Erythroblast (primary cell): ENCODE measurements at regions not wholly inside any gene's neighbourhood (a gene's known extent, or its start where the extent isn't known, plus 50 kb on each side); places are given as distances from the start of the nearest gene placed in this dataset.
"Not testable (repeated sequence)": the region's sequence is repeated elsewhere in the genome, so short reads cannot be mapped to it uniquely, and the experiment has no call there.

ENCODE experiments used
- DNase-seq, 2 experiments: peaks; one replicate each; lab custom pipeline; 2025; lab: John Stamatoyannopoulos, UW
- GATA1 ChIP-seq: IDR thresholded peaks from 2 replicates; pipeline ENCODE4 v1.6.1; 2011; ENCODE audit warnings: low read depth, mild to moderate bottlenecking, control low read depth, low read length, moderate library complexity
- POLR2A ChIP-seq: IDR thresholded peaks from 2 replicates; pipeline ENCODE4 v1.6.1; 2011; ENCODE audit warnings: mild to moderate bottlenecking, low read length

DNA sequence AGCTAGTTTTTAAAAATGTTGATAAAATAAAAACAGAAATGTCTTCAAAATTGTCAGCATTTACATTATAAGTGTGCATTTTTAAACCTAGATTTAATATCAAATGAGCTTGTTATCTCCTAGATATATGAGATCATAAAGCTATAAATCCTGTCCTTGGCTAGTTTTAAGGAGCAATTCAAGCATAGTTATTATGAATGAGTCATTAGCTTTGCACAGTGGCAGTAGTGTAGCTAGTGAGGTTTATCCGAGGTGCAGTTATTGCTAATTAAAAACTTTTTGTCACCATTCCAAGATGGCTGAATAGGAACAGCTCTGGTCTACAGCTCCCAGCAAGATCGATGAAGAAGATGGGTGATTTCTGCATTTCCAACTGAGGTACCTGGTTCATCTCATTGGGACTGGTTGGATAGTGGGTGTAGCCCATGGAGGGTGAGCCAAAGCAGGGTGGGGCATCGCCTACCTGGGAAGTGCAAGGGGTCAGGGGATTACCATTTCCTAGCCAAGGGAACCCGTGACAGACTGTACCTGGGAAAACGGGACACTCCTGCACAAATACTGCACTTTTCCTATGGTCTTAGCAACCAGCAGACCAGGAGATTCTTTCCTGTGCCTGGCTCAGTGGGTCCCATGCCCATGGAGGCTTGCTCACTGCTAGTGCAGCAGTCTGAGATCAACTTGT is 108.8 kb upstream of the SYNCRIP start:
- no peak for DNase-seq
- TF ChIP-seq GATA1 (no peak), POLR2A (no peak)

DNA sequence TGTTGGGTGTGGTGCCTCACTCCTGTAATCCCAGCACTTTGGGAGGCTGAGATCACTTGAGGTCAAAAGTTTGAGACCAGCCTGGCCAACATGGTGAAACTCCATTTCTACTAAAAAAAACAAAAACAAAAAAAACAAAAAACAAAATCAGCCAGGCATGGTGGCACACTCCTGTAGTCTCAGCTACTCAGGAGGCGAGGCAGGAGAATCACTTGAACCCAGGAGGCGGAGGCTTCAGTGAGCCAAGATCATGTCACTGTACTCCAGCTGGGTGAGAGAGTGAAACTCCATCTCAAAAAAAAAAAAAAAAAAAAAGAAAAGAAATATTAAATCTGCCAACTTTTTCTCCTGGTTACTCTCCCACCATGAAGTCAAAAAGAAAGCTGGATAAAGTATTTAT is 107.5 kb upstream of the SYNCRIP start:
- not testable (repeated sequence) for DNase-seq

DNA sequence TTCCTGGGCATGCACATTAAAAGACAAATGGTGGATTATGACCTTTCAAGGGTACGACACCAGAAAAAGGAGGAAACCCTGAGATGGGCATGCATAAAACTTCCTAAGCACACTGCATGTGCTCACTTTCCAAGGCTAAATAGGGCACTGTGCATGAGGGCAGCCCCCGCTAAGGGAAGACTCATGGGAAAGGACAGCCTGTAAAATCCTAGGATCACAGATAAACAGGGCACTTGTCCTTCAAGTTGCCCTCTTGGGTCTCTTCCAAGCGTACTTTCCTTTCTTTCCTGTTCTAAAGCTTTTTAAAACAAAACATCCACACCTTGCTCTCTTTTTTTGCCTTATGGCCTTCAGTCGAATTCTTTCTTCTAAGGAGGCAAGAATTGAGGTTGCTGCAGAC is 106.5 kb upstream of the SYNCRIP start:
- TF ChIP-seq GATA1, result no peak
- no peak for TF ChIP-seq POLR2A
- DNase-seq, result no peak

DNA sequence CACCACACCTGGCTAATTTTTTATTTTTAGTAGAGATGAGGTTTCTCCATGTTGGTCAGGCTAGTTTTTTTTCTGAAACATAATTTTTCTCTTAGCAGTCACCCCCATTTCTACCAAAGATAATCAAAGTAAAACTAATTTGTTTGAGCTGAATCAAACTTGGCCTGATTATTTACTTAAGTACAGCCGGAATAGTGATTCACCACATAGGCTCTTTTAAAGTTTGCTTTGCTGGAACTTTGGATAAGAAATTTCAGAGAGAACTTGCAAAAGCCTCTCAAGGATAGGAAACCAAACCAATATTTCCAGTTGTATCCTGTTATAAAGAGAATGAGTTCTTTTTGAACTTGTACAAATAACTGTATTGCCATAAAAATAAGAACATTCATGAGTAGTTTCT is 105.0 kb upstream of the SYNCRIP start:
- TF ChIP-seq GATA1, result no peak
- TF ChIP-seq POLR2A, result no peak
- DNase-seq, result no peak

DNA sequence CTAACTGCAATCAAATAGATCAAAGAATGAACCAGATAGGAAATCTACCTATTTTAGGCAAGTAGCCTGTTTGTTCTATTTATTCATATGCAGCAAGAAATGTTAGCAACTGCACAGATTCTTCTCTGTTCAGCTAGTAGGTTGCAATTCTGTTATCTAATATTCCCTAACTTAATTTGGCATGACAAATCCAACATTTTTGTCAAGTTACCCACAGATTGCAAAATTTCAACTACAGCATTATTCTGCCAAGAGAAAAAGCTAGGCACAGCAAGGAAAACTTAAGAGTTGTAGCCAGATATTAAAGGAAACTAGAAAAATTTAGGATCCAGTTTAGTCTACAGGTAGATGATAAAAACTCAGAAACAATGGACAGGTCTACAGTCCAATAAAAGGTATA is 104.4 kb upstream of the SYNCRIP start:
- TF ChIP-seq GATA1 (no peak), POLR2A (no peak)
- no peak for DNase-seq

DNA sequence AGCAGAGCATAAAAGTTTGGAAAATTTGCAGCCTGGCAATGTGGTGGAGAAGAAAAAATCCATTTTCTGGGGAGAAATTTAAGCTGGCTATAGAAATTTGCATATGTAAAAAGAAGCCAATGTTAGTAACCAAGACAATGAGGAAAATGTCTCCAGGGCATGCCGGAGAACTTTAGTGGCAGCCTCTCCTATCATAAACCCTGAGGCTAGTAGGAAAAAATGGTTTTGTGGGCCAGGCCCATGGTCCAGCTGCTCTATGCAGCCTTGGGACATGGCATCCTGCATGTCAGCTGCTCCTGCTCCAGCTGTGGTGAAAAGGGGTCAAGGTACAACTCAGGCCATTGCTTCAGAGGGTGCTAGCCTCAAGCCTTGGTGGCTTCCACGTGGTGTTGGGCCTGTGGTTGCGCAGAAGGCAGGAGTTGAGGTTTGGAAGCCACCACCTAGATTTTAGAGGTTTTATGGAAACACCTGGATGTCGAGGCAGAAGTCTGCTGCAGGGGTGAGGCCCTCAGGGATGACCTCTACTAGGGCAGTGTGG is 101.8 kb upstream of the SYNCRIP start:
- DNase-seq, result no peak

DNA sequence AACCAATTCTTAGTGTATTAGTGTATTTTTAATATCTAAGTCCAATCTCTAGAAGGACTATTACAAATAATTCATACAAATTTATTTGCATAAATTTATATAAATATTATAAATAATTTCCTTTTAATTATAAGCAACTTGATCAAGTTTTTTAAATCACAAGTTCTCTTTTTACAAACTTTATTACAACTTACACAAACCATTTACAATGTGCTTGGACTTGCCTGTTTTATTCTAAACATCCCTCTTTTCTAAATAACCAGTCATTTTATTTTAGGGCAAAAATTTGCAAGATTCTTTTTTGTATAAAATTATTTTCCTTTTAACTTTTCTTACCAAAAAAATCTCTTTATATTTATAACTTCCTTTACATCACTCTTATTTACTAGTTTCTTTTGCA is 83.5 kb upstream of the SYNCRIP start:
- TF ChIP-seq GATA1, result no peak
- TF ChIP-seq POLR2A, result no peak
- peak; percentile 2 to 16 for DNase-seq

More for the DNA sequence above, 101.8 kb upstream of the SYNCRIP start:
- no peak for TF ChIP-seq POLR2A
- no peak for TF ChIP-seq GATA1

DNA sequence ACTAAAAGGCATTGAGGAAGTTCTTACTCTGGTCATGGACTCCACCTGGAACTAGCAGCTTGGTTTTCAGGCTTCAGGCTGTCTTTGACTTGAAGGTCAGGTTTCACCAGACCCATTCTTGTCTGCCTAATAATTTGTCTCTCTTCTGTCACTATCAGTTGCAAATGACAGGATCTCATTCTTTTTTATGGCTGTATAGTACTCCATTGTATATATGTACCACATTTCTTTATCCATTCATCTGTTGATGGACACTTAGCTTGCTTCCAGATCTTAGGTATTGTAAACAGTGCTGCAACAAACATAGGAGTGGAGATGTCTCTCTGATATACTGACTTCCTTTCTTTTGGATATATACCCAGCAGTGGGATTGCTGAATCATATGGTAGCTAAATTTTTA is 73.1 kb upstream of the SYNCRIP start:
- TF ChIP-seq POLR2A (no peak), GATA1 (no peak)
- DNase-seq, result no peak

DNA sequence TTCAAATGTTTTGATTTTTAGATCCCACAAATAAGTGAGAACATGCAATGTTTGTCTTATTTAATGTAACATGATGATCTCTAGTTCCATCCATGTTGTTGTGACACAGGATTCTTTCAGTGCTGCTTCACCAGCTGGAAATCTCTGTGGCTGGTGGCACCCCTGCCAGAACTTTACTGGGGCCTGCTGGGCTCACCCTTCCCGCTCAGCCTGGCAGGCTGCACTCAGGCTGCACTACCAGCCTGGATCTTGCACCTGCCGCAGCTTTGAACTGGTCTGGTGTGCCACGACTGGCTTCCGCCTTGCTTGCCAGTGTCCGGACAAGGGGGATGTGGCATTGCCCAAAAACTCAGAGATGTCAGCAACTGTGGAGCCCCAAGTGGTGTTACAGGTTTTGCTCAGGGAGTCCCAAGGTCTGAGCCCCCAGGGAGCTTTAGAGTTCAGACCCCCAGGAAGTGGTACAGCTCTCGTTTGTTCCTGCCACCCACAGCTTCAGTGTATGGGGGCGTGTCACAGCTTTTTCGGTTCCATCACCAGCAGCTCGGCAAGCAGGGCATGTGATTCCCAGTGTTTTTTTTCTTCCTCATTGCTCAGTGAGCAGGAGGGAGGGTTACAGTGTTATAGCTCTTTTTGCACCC is 72.3 kb upstream of the SYNCRIP start:
- TF ChIP-seq POLR2A (no peak), GATA1 (no peak)
- no peak for DNase-seq

DNA sequence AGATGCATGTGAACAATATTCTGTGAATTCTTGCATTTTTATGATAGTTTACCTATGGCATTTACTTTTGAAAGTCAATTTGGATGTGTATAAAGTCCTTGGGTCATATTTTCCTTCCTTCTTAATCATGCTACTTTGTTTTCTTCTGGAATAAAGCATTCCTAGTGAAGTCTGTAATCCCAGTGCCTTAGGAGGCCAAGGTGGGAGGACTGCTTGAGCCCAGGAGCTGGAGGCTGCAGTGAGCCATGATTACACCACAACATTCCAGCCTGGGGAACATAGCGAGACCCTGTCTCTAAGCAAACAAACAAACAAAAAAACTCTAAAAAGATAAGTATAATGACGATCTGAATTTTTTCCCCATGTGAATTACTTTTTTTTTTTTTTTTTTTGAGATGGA is 69.7 kb upstream of the SYNCRIP start:
- TF ChIP-seq GATA1 (no peak), POLR2A (no peak)
- no peak for DNase-seq

DNA sequence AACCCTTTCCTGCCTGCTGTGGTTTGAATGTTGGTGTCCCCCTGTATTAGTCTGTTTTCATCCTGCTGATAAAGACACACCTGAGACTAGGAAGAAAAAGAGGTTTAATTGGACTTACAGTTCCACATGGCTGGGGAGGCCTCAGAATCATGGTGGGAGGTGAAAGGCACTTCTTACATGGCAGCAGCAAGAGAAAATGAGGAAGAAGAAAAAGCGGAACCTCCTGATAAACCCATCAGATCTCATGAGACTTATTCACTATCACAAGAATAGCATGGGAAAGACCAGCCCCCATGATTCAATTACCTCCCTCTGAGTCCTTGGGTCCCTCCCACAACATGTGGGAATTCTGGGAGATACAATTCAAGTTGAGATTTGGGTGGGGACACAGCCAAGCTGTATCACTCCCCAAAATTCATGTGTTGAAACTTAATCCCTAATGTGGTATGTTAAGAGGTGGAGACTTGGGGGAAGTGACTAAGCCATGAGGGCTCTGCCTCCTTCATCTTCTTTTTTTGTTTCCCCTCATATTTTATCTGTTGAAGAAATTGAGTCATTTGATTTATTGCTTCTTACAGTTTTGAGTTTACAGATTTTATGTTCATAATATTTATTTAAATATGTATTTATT is 64.9 kb upstream of the SYNCRIP start:
- not testable (repeated sequence) for DNase-seq

DNA sequence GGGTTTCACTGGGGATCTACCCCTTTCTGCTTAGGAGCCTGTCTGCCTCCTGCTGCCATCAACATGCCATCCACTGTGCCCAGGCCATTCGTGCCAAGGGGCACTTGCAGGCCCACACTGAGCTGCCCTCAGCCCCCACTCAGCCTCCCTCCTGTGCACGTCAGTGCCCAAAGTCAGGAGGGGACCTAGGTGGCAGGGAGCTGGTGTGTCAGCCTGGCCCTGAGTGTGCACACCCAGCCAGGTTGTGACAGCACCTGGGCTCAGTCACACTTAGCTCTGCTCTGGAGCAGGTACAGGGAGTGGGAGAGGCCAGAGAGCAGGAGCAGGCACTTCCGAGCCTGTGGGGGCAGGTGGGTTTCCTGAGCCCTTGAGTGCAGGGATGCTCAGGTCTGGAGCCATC is 63.6 kb upstream of the SYNCRIP start:
- TF ChIP-seq POLR2A (no peak), GATA1 (no peak)
- no peak for DNase-seq

DNA sequence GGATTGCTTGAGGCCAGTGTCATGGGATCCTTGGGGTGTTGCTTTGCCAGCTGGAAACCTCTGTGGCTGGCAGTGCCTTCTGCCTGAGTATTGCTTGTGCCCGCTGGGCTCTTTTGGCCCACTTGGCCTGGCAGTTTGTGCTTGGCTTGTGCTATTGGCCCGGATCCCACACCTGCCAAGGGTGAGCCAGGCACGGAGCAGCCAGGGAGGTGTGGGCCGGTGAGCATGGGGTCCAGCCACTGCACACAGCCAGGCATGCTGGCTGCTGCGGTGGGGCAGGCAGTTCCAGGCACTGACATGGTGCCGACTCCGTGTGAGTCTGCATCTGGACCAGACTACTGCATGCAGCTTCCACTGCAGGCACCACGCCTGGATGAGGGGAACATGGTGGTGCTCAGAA is 62.5 kb upstream of the SYNCRIP start:
- TF ChIP-seq POLR2A, result no peak
- no peak for TF ChIP-seq GATA1
- DNase-seq, result no peak

DNA sequence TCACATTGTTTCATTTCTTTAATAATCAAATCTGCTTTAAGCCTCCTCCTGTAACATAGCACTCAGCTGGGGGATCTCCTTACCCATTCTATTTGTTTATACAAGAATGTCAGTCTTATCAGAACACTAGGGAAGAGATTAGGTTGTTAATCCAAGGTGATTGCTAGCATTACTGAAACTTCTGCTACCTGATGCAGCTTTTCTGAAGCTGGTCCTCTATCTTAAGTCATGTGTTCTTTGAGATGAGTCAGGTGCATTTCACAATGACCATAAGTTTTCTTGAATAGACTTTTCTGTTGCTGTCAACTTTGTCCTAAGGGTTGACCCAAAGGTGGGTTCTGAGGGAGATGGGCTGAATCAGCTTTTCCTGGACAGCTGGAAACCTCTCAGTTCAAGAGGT is 60.7 kb upstream of the SYNCRIP start:
- DNase-seq, result no peak
- no peak for TF ChIP-seq GATA1
- no peak for TF ChIP-seq POLR2A
